B cell (primary cell): ENCODE measurements at regions not wholly inside any gene's neighbourhood (a gene's known extent, or its start where the extent isn't known, plus 50 kb on each side); places are given as distances from the start of the nearest gene placed in this dataset.

Source experiments
- CTCF ChIP-seq: fragments of 200-600 bp; IDR thresholded peaks from one replicate; pipeline ENCODE4 v1.8.0; 2022; ENCODE audit warnings: antibody characterized with exemption, mild to moderate bottlenecking
- EZH2 ChIP-seq: IDR thresholded peaks from 2 replicates; pipeline ENCODE4 v1.6.1; 2012; ENCODE audit warnings: borderline replicate concordance, low read depth, mild to moderate bottlenecking, moderate library complexity, low read length; ENCODE audit not compliant: insufficient read depth, poor library complexity, severe bottlenecking

DNA sequence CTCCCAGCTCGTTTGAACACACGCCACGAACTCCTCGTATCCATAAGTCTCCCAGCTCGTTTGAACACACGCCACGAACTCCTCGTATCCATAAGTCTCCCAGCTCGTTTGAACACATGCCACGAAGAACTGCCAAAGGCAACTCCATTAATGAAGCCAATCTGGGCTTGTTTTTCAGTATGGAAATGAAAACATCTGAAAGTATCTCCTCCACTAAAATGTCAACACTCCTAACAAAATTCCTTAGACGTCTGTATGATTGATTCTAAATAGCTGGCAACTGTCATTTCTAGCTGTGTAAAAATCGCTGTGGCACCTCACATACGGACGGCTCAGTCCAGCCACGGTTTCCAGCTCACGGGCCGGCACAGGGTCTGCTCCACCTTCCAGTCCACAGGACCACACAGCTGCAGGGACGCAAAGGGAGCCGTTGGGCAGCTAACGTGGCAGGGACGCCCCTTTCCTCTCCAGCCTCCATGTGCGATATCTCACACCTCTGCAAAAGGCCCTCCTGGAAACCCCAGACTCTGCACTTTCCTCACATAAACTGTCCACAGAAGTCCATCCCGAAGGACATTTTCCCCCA lies 67.1 kb upstream of the METRNL start:
- TF ChIP-seq CTCF (no peak), EZH2 (no peak)
